ENCODE measurements at regions not wholly inside any gene's neighbourhood (a gene's known extent, or its start where the extent isn't known, plus 50 kb on each side); places are given as distances from the start of the nearest gene placed in this dataset.
A peak's percentile ranks its signal among the peaks of the same experiment; 100 is the strongest.

DNA sequence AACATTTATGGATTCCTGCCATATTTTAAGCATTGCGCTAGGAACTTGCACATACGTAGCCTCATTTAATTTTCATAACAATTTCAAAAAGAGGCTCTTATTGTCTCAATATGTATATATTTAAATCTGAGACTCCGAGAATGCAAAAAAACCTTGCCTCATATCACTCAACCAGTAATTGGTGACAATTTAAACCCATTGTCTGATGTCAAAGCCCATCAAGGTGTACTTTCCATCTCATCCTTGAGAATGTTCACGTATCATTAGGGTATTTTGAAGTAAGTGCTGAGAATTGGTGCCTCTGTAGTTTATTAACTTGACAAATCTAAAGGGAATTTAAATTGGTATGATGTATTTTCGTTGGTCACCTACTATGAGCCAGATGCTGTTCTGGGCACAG is 136.5 kb downstream of the FAM76B start:
- Histone ChIP-seq H3K36me3 (ENCODE audit: control insufficient read depth in 4 of 4, insufficient read depth in 4 of 4, low read length in 3 of 4) (no peaks in the 10 kb centered on the region), H3K9me3 (ENCODE audit: control extremely low read depth in 1 of 5, control insufficient read depth in 4 of 5, insufficient read depth in 2 of 5, low read depth in 1 of 5, low read length in 4 of 5) (no peaks in the 10 kb centered on the region), H3K4me3 (ENCODE audit: control insufficient read depth in 1 of 7, extremely low read depth in 1 of 7, insufficient read depth in 4 of 7, low read depth in 2 of 7, low read length in 6 of 7) (no peak overlapping the region), H3K27ac (ENCODE audit: insufficient read depth in 1 of 2, low read depth in 1 of 2, low read length in 2 of 2, poor library complexity in 1 of 2, severe bottlenecking in 2 of 2) (no peak overlapping the region), H3K27me3 (replicated peaks in 2 of 5; ENCODE audit: control insufficient read depth in 4 of 5, insufficient read depth in 5 of 5, low read length in 4 of 5) (no peaks in the 10 kb centered on the region), H3K4me1 (ENCODE audit: control extremely low read depth in 1 of 4, control insufficient read depth in 4 of 4, insufficient read depth in 4 of 4, low read length in 3 of 4) (peaks cover 9 to 37% (median 18%) of the 10 kb centered on the region in 4 experiments)
- 100% methylated on average over 1 of the region's 5 CpGs for WGBS (ENCODE audit: insufficient coverage)
- POLR2A ChIA-PET, result no interaction called here
- CTCF ChIA-PET, result interaction anchor here (1.7 kb wide), 1 partner anchor 11 kb away, joined by 4 read pairs; no protein-coding TSS in a partner anchor
- no peak for DNase-seq

DNA sequence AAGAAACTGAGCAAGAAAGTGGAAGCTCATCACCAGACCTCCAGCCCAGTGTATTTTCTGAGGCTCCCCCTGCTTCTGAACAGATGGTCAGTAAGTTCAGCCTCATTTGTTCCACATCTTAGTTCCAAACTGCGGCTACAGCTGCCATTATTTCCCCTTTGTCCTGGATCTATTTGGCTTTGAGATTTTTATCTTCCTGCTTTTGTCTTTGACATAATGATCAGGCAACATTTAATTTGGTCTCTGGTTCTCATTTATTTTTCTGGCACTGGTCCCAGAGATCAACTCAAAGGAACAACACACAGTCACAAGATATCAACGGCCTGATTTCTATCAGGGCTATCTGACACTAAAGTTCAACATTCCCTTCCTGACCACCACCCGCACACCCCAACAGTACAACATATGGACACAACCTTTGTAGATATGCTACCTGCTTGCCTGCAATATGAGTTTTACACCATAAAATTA is 137.5 kb downstream of the FAM76B start:
- CTCF ChIA-PET, result interaction anchor here (1.0 to 1.7 kb wide), 3 partner anchors 10 to 53 kb away, joined by 3 to 4 read pairs (median 3); no protein-coding TSS in a partner anchor
- no peaks in the 10 kb centered on the region for H3K27me3 ChIP-seq (replicated peaks in 2 of 5; ENCODE audit: control insufficient read depth in 4 of 5, insufficient read depth in 5 of 5, low read length in 4 of 5)
- no peaks in the 10 kb centered on the region for H3K9me3 ChIP-seq (ENCODE audit: control extremely low read depth in 1 of 5, control insufficient read depth in 4 of 5, insufficient read depth in 2 of 5, low read depth in 1 of 5, low read length in 4 of 5)
- 6% methylated on average over 2 of the region's 3 CpGs for WGBS (ENCODE audit: insufficient coverage)
- peak; percentile 60 to 90 (median 83) for DNase-seq
- no peaks in the 10 kb centered on the region for H3K36me3 ChIP-seq (ENCODE audit: control insufficient read depth in 4 of 4, insufficient read depth in 4 of 4, low read length in 3 of 4)
- POLR2A ChIA-PET, result no interaction called here
- H3K27ac ChIP-seq (ENCODE audit: insufficient read depth in 1 of 2, low read depth in 1 of 2, low read length in 2 of 2, poor library complexity in 1 of 2, severe bottlenecking in 2 of 2), result peak overlapping the region; percentile 41 to 63
- H3K4me3 ChIP-seq (ENCODE audit: control insufficient read depth in 1 of 7, extremely low read depth in 1 of 7, insufficient read depth in 4 of 7, low read depth in 2 of 7, low read length in 6 of 7), result peak overlapping the region in 1 of 7 experiments; percentile 13
- H3K4me1 ChIP-seq (ENCODE audit: control extremely low read depth in 1 of 4, control insufficient read depth in 4 of 4, insufficient read depth in 4 of 4, low read length in 3 of 4), result peaks cover 9 to 37% (median 18%) of the 10 kb centered on the region in 4 experiments

DNA sequence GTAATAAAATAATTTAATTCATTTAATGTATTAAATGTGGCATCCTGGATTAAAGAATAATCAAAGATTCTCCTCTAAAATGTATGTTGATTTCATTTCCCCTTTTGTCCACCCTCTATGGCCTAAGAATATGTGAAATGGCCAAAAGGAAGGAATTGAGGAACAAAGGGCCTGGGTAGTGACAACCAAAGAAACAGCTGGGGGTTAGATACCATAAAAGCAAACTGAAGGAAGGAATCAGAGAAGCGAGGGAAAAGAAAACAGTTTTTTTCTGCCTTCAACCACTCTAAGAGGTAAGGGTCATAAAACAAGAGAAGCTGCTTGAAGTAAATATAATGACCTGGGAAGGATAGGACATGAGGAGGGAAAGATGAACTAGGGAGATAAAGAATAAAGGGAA is 139.3 kb downstream of the FAM76B start:
- no peaks in the 10 kb centered on the region for H3K36me3 ChIP-seq (ENCODE audit: control insufficient read depth in 4 of 4, insufficient read depth in 4 of 4, low read length in 3 of 4)
- WGBS (ENCODE audit: insufficient coverage), result 0% methylated on average over 1 of the region's 1 CpG
- peaks cover 0 to 6% (median 0%) of the 10 kb centered on the region in 5 experiments for H3K9me3 ChIP-seq (ENCODE audit: control extremely low read depth in 1 of 5, control insufficient read depth in 4 of 5, insufficient read depth in 2 of 5, low read depth in 1 of 5, low read length in 4 of 5)
- ChIA-PET POLR2A (interaction anchor here (0.5 kb wide), 2 partner anchors 108 to 214 kb away, joined by 3 read pairs; no protein-coding TSS in a partner anchor), CTCF (interaction anchor here (1.2 kb wide), 1 partner anchor 11 kb away, joined by 3 read pairs; no protein-coding TSS in a partner anchor)
- H3K4me1 ChIP-seq (ENCODE audit: control extremely low read depth in 1 of 4, control insufficient read depth in 4 of 4, insufficient read depth in 4 of 4, low read length in 3 of 4), result peaks cover 9 to 33% (median 16%) of the 10 kb centered on the region in 4 experiments
- no peak overlapping the region for H3K4me3 ChIP-seq (ENCODE audit: control insufficient read depth in 1 of 7, extremely low read depth in 1 of 7, insufficient read depth in 4 of 7, low read depth in 2 of 7, low read length in 6 of 7)
- no peak overlapping the region for H3K27ac ChIP-seq (ENCODE audit: insufficient read depth in 1 of 2, low read depth in 1 of 2, low read length in 2 of 2, poor library complexity in 1 of 2, severe bottlenecking in 2 of 2)
- H3K27me3 ChIP-seq (replicated peaks in 2 of 5; ENCODE audit: control insufficient read depth in 4 of 5, insufficient read depth in 5 of 5, low read length in 4 of 5), result no peaks in the 10 kb centered on the region
- DNase-seq, result peak in 2 of 3 donors; percentile 53 to 68

DNA sequence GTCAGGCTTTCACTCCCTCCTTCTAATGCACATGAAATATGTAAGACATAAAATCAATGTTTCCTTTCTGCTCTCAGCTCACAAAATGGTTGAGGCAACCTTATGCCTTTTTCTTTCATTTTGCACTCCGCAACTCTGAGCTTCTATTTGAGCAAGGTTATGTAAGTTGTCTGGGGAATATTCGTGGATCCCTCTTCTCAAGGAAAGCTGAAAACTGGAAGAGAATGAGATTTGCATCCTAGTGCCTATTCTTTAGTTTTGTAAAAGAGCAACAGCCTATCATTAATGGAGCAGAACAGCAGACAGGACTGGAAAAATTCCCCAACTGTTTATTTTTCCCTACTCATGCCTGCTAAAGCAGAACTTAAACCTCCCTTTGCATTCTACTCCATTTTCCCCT is 141.7 kb downstream of the FAM76B start:
- Histone ChIP-seq H3K4me3 (ENCODE audit: control insufficient read depth in 1 of 7, extremely low read depth in 1 of 7, insufficient read depth in 4 of 7, low read depth in 2 of 7, low read length in 6 of 7) (no peak overlapping the region), H3K36me3 (ENCODE audit: control insufficient read depth in 4 of 4, insufficient read depth in 4 of 4, low read length in 3 of 4) (no peaks in the 10 kb centered on the region), H3K4me1 (ENCODE audit: control extremely low read depth in 1 of 4, control insufficient read depth in 4 of 4, insufficient read depth in 4 of 4, low read length in 3 of 4) (peaks cover 9 to 30% (median 14%) of the 10 kb centered on the region in 4 experiments), H3K27ac (ENCODE audit: insufficient read depth in 1 of 2, low read depth in 1 of 2, low read length in 2 of 2, poor library complexity in 1 of 2, severe bottlenecking in 2 of 2) (no peak overlapping the region), H3K9me3 (ENCODE audit: control extremely low read depth in 1 of 5, control insufficient read depth in 4 of 5, insufficient read depth in 2 of 5, low read depth in 1 of 5, low read length in 4 of 5) (peaks cover 0 to 12% (median 0%) of the 10 kb centered on the region in 5 experiments), H3K27me3 (replicated peaks in 2 of 5; ENCODE audit: control insufficient read depth in 4 of 5, insufficient read depth in 5 of 5, low read length in 4 of 5) (no peaks in the 10 kb centered on the region)
- CTCF ChIA-PET, result no interaction called here
- no CpG with 5 or more reads among the region's 2 CpGs for WGBS (ENCODE audit: insufficient coverage)
- POLR2A ChIA-PET, result no interaction called here
- no peak for DNase-seq

DNA sequence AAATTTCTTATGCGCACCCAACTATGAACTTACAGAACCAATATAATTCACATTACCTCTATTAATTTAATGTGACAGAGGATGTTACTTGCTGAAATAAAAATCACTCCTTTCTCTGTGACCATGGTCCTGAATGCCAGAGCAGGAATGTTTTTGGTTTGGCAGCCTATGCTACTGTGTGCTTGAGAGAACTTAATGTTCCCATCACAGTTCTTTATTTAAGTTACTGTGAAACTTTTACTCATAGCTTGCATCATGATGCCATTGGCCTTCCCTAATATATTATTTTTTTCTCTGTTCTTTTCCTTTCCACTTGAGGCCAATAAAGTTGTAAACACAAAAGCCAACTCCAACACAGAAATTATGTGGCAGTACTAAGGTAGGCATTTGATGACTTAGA is 142.2 kb downstream of the FAM76B start:
- Histone ChIP-seq H3K4me1 (ENCODE audit: control extremely low read depth in 1 of 4, control insufficient read depth in 4 of 4, insufficient read depth in 4 of 4, low read length in 3 of 4) (peaks cover 9 to 25% (median 12%) of the 10 kb centered on the region in 4 experiments), H3K27me3 (replicated peaks in 2 of 5; ENCODE audit: control insufficient read depth in 4 of 5, insufficient read depth in 5 of 5, low read length in 4 of 5) (no peaks in the 10 kb centered on the region), H3K27ac (ENCODE audit: insufficient read depth in 1 of 2, low read depth in 1 of 2, low read length in 2 of 2, poor library complexity in 1 of 2, severe bottlenecking in 2 of 2) (no peak overlapping the region), H3K9me3 (ENCODE audit: control extremely low read depth in 1 of 5, control insufficient read depth in 4 of 5, insufficient read depth in 2 of 5, low read depth in 1 of 5, low read length in 4 of 5) (peaks cover 0 to 12% (median 0%) of the 10 kb centered on the region in 5 experiments), H3K4me3 (ENCODE audit: control insufficient read depth in 1 of 7, extremely low read depth in 1 of 7, insufficient read depth in 4 of 7, low read depth in 2 of 7, low read length in 6 of 7) (no peak overlapping the region), H3K36me3 (ENCODE audit: control insufficient read depth in 4 of 4, insufficient read depth in 4 of 4, low read length in 3 of 4) (no peaks in the 10 kb centered on the region)
- CTCF ChIA-PET, result no interaction called here
- WGBS (ENCODE audit: insufficient coverage), result no CpG with 5 or more reads among the region's 1 CpG
- POLR2A ChIA-PET, result no interaction called here
- no peak for DNase-seq

DNA sequence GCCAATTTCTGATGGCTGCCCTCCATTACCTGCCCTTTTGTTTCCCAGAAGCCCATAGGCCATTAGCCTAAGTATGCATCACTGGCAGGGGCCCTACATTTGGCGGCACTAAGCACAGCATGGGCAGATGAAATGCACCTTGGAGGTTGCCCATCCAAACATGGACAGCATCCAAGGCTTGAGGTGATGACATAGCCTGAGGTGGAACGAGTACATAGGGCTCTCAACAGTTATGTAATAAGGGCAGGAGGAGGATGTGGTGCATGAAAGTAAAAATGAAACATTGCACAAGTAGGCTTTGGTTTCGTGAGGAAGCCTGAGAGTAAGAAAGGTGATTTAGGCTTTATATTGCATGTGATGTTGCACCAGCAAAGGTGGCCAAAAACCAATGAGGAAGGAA is 148.1 kb downstream of the FAM76B start:
- Histone ChIP-seq H3K36me3 (ENCODE audit: control insufficient read depth in 4 of 4, insufficient read depth in 4 of 4, low read length in 3 of 4) (no peaks in the 10 kb centered on the region), H3K27ac (ENCODE audit: insufficient read depth in 1 of 2, low read depth in 1 of 2, low read length in 2 of 2, poor library complexity in 1 of 2, severe bottlenecking in 2 of 2) (no peak overlapping the region), H3K4me3 (ENCODE audit: control insufficient read depth in 1 of 7, extremely low read depth in 1 of 7, insufficient read depth in 4 of 7, low read depth in 2 of 7, low read length in 6 of 7) (no peak overlapping the region), H3K27me3 (replicated peaks in 2 of 5; ENCODE audit: control insufficient read depth in 4 of 5, insufficient read depth in 5 of 5, low read length in 4 of 5) (no peaks in the 10 kb centered on the region), H3K9me3 (ENCODE audit: control extremely low read depth in 1 of 5, control insufficient read depth in 4 of 5, insufficient read depth in 2 of 5, low read depth in 1 of 5, low read length in 4 of 5) (peaks cover 0 to 14% (median 2%) of the 10 kb centered on the region in 5 experiments), H3K4me1 (ENCODE audit: control extremely low read depth in 1 of 4, control insufficient read depth in 4 of 4, insufficient read depth in 4 of 4, low read length in 3 of 4) (peaks cover 0 to 2% (median 0%) of the 10 kb centered on the region in 4 experiments)
- peak in 2 of 3 donors; percentile 46 to 49 for DNase-seq
- ChIA-PET POLR2A (no interaction called here), CTCF (interaction anchor here (1.1 kb wide), 1 partner anchor 11 kb away, joined by 4 read pairs; no protein-coding TSS in a partner anchor)
- WGBS (ENCODE audit: insufficient coverage), result 47% methylated on average over 3 of the region's 3 CpGs

DNA sequence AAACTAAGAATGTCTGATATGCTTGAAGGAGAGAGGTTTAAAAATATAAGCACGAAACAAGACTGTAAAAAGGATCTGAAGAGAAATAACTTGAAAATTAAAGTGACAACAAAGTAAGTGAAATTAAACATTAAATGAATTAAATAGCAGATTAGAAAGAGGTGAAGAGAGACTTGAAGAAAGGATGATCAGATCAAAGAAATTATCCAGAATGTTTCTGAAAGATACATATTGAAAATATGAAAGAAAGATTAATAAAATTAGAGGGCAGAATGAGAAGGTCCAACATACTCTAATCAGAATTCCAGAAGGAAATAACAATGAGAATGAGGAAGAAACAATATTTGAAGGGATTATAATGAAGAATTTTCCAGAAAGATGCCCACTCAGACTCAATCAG is 151.1 kb downstream of the FAM76B start:
- WGBS (ENCODE audit: insufficient coverage), result 83% methylated on average over 1 of the region's 1 CpG

More for the DNA sequence above, 151.1 kb downstream of the FAM76B start:
- H3K9me3 ChIP-seq (ENCODE audit: control extremely low read depth in 1 of 5, control insufficient read depth in 4 of 5, insufficient read depth in 2 of 5, low read depth in 1 of 5, low read length in 4 of 5), result peaks cover 0 to 2% (median 0%) of the 10 kb centered on the region in 5 experiments
- POLR2A ChIA-PET, result no interaction called here
- CTCF ChIA-PET, result no interaction called here
- no peaks in the 10 kb centered on the region for H3K36me3 ChIP-seq (ENCODE audit: control insufficient read depth in 4 of 4, insufficient read depth in 4 of 4, low read length in 3 of 4)
- H3K4me1 ChIP-seq (ENCODE audit: control extremely low read depth in 1 of 4, control insufficient read depth in 4 of 4, insufficient read depth in 4 of 4, low read length in 3 of 4), result peaks cover 0 to 2% (median 0%) of the 10 kb centered on the region in 4 experiments
- H3K27me3 ChIP-seq (replicated peaks in 2 of 5; ENCODE audit: control insufficient read depth in 4 of 5, insufficient read depth in 5 of 5, low read length in 4 of 5), result no peaks in the 10 kb centered on the region
- DNase-seq, result no peak
- H3K27ac ChIP-seq (ENCODE audit: insufficient read depth in 1 of 2, low read depth in 1 of 2, low read length in 2 of 2, poor library complexity in 1 of 2, severe bottlenecking in 2 of 2), result no peak overlapping the region
- no peak overlapping the region for H3K4me3 ChIP-seq (ENCODE audit: control insufficient read depth in 1 of 7, extremely low read depth in 1 of 7, insufficient read depth in 4 of 7, low read depth in 2 of 7, low read length in 6 of 7)
